NCI-H510A (cell line): ENCODE measurements at regions not wholly inside any gene's neighbourhood (a gene's known extent, or its start where the extent isn't known, plus 50 kb on each side); places are given as distances from the start of the nearest gene placed in this dataset.
"Not testable (repeated sequence)": the region's sequence is repeated elsewhere in the genome, so short reads cannot be mapped to it uniquely, and the experiment has no call there.

Experiments
- DNase-seq: peaks from one replicate; lab custom pipeline; 2025; lab: John Stamatoyannopoulos, UW

DNA sequence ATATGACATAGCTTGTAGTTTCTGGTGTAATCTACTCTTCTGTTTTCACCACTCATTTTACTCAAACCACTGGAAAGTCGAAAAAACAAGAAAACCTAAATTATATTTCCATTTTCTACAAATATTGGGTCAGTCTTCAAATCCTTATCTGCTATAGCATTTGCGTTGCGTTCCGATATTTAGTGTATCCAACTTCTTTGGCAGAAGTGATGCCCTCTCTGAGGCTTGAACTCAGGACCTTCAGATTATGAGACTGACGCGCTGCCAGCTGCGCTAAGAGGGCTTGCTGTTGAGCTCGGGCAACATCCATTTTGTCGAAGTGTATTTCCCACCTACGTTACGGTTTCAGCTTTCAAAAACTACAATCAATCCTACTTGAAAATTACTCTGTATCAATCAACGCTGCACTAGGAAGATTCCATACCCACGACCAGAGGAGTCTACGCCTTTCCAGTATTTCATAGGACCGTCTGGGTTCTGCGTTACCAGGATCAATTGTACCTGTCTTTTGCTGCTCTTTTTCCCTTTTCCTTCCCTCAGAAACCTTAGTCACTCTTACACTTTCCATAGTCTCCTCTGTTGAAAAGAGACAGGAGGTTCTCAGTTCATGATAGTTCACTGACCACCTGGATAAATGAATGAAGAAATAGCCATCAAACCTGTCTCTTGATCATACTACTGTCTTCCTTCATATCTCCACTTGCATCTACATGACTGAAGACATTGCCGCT, 140.5 kb upstream of the ZNF322 start:
- not testable (repeated sequence) for DNase-seq

DNA sequence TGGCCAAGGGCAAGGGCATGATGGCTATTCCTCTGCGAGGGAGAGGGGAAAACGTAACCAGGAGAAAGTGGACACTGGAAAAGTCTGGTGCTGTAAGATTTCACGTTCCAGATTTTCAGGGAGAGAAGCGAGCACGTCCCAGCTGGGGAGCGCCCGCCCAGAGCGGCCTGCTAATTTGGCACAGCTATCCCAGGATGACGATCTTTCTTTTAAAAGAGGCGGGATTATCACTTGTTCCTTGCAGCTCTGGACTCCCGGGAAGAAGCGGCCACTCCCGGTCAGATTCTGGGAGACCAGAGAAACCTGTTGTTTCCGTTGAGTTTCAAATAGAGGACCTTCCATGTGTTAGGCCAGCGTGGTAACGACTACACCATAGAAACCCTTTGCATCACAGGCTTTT, 144.2 kb upstream of the ZNF322 start:
- not testable (repeated sequence) for DNase-seq

- DNase-seq: not testable (repeated sequence)
These were observed 152.1 kb upstream of the ZNF322 start for GRCh38 chr6:26811486-26812116.

DNA sequence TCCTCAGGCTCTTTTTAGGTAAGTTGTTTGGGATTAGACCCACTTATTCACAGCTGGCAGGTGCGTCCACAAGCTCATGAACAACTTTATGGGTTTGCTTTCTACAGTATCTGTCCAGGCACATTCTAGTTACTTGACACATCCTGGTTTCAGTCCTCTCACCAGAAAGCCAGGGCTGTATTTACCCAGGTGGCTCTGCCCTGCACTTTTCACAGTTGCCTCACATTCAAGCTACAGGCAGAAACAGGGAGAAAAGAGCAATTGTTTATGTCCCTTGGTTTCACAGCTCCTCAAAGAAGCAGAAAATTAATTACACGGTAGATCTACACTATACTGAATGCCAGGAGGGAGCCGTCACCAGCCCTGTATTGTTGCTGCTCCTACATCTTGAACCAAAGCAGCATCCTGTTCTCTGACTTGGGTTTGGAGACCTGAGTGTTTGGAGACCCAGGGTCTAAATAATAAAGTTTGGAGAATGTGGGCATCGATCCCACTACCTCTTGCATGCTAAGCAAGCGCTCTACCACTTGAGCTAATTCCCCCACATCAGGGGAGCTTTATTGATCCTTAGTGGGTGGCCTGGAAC, 159.2 kb upstream of the ZNF322 start:
- not testable (repeated sequence) for DNase-seq

DNA sequence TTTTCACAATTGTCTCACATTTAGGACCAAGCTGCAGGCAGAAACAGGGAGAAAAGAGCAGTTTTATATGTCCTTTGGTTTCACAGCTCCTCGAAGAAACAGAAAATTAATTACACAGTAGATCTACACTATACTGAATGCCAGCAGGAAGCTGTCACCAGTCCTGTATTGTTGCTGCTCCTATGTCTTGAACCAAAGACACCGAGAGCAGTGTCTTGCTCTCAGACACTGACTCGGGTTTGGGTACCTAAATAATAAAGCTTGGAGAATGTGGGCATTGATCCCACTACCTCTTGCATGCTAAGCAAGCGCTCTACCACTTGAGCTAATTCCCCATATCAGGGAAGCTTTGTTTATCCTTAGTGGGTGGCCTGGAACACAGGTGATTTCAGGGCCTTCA, 168.4 kb upstream of the ZNF322 start:
- DNase-seq: not testable (repeated sequence)

DNA sequence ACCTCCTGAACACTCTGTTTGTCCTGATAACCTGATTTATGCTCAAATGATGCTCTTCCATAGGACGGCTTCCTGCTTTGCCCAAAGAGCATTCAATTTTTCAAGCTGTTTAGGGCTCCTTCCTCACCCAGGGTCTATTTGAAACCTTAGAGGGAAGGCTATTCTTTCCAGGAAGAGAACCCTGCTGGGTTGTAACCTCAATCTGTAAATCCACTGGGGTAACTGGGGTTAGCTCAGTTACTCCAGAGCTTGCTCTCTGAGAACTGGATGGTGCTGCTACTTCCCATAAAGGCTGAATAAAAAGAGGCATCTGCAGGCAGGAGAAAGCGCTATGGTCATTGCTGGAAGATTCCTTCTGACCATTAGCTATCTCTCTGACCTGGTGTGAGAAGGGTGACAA, 169.9 kb upstream of the ZNF322 start:
- DNase-seq: not testable (repeated sequence)

DNA sequence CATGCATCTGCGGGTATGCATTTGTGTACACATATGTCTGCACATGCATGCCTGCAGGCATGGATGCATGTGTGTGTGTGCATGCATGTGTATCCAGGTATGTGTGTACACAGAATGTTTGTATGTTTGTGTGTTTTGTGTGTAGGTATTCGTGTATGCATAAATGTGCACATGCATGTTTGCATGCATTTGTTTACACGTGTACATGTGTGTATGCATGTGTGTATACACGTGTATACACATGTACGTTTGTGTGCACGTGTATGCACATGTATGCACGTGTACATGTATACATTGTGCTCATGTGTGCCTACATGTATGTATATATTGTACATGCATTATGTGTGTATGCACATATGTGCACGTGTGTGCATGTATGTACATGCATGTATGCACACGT, 171.4 kb upstream of the ZNF322 start:
- DNase-seq: not testable (repeated sequence)

DNA sequence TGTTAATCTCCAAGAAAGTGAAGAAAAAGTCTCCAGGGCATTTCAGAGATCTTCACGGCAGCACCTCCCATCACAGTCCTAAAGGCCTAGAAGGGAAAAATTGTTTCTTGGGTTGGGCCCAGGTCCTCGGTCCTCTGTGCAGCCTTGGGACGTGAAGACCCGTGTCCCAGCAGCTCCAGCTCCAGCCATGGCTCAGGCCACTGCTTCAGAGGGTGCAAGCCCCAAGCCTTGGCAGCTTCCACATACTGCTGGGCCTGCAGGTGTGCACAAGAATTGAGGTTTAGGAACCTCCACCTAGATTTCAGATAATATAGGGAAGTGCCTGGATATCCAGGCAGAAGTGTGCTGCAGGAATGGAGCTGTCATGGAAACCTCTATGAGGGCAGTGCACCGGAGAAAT, 176.2 kb upstream of the ZNF322 start:
- DNase-seq: not testable (repeated sequence)

- DNase-seq: not testable (repeated sequence)
These were observed 177.1 kb upstream of the ZNF322 start for GRCh38 chr6:26836657-26837056.

DNA sequence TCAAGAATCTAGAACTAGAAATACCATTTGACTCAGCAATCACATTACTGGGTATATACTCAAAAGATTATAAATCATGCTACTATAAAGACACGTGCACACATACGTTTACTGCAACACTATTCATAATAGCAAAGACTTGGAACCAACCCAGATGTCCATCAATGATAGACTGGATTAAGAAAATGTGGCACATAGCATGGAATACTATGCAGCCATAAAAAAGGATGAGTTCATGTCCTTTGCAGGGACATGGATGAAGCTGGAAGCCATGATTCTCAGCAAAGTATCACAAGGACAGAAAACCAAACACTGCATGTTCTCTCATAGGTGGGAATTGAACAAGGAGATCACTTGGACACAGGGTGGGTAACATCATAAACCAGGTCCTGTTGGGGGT, 185.3 kb upstream of the ZNF322 start:
- not testable (repeated sequence) for DNase-seq

DNA sequence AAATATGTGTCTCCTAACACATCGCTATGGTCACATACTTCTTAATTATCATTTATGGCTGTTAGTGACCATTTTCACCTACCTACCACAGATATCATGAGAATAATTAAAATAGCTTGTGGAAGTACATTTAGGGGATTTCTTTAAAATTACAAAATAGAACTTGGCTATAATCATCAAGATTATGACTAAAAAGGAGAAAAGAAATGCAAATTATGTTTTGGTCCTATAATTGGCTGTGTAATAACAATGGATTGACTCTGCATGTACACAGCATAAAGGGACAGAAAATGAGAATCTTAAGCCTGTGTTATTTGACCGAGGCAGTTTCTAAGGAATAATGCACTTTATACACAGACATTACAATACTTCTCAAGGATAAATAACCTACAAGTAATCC, 197.7 kb upstream of the ZNF322 start:
- not testable (repeated sequence) for DNase-seq

DNA sequence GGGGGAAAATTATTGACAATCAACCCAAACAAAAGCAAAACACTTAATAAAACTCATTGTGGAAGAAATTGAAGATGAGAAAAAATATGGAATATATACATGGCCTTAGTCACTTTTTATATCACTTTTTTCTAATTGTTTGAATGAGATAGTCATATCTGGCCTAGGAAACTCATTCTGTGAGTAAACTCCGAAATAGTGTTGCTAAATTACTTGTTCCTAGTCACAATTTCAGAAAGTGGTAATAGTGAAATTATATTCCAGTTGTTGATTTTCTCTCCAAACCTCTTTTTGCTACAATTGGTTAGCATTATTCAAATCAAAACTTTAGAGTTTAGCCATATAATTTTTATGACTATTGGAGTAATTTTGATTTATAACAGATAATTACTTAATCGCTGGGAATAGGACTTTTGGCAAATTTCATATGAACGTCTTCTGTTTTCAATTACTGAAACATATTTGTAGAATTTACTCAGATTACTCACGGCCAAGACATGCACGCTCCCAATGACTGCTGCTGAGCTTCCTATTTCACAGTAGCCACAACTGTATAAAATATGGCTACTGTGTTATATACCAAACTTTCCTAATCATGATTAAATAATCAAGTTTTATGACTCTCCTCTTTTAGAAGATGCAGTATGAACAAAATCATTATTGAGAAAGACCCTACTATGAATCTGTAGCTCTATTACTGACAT, 199.7 kb upstream of the ZNF322 start:
- DNase-seq: not testable (repeated sequence)

DNA sequence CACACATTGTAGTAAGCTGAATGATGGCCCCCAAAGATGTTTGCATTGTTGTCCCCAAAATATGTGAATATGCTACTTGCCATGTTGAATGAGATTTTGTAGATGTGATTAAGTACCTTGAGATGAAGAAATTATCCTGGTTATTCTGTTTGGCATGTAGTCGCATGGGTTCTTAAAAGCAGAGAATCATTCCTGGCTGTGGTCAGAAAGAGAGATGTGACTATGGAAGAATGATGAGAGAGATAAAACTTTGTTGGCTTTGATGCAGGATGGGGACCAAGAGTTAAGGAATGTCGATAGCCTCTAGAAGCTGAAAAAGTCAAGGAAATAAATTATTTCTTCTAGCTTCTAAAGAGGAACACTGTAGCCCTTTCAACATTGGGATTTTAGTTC, 200.2 kb upstream of the ZNF322 start:
- not testable (repeated sequence) for DNase-seq

GRCh38 chr6:26861913-26862312, 202.4 kb upstream of the ZNF322 start:
- not testable (repeated sequence) for DNase-seq

GRCh38 chr6:26863641-26864040, 204.1 kb upstream of the ZNF322 start:
- DNase-seq: not testable (repeated sequence)

GRCh38 chr6:26898785-26899184, 239.2 kb upstream of the ZNF322 start:
- DNase-seq: not testable (repeated sequence)

DNA sequence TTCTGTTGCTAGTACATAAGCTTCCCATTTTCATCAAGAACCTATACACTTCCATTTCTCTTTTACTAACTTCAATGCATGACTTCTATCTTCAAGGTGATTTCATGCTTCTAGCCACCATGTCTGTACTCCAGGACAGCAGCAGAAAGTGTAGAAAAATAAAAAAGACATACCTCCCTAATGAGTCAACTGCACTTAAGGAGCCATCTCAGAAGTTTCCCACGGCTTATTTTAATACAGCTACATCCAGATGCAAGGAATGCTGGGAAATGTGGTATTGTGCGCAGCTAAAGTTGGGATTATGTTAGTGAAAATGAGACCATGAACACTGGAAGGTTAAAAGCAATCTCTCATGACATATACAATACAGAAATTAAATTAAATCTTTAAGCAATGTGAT, 264.7 kb upstream of the ZNF322 start:
- DNase-seq: not testable (repeated sequence)

- not testable (repeated sequence) for DNase-seq
These were observed 268.6 kb upstream of the ZNF322 start for GRCh38 chr6:26928190-26928589.

DNA sequence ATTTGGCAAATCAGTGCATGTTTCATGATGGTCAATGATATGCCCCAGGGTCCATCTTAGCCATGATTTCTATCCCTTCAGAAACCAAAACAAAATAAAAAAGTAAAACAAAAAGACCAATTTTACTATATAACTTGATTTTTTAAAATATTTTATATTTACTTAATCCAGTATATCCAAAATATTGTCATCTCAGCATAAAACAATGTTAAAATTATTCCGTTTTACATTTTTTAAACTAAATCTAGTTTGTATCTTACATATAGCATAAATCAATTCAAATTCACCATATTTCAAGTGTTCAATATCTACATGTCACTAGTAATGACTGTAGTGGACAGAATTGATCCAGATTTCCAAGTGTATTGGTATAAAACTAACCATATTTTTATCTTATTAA, 277.7 kb upstream of the ZNF322 start:
- DNase-seq: not testable (repeated sequence)

GRCh38 chr6:26951211-26951610, 291.7 kb upstream of the ZNF322 start:
- DNase-seq: not testable (repeated sequence)

- DNase-seq: peak; percentile 71
These were observed 291.4 kb upstream of the PRSS16 start for GRCh38 chr6:26956078-26956600.

DNA sequence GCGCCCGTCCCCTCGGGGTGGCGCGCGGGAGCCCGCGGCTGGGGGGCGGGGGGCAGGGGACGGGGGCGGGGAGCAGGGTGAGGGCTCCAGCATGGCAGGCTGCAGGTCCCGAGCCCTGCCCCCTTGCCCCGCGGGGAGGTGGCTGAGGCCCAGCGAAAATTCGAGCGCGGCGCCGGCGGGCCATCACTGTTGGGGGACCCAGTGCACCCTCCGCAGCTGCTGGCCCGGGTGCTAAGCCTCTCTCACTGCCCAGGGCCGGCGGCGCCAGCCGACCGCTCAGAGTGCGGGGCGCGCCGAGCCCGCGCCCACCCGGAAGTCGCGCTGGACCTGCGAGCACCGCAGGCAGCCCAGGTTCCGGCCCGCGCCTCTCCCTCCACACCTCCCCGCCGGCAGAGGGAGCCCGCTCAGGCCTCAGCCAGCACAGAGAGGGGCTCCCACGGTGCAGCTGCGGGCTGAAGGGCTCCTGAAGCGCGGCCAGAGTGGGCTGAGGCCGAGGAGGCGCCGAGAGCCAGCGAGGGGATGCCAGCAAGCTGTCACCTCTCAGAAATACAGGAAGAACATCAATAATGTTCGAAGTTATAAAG, 290.8 kb upstream of the PRSS16 start:
- DNase-seq: peak; percentile 41
